ENCODE measurements at regions not wholly inside any gene's neighbourhood (a gene's known extent, or its start where the extent isn't known, plus 50 kb on each side); places are given as distances from the start of the nearest gene placed in this dataset.

GRCh38 chrX:82292803-82293202, 1090.9 kb downstream of the SH3BGRL start:
- no peaks in the 10 kb centered on the region for H3K9me3 ChIP-seq (ENCODE audit: control insufficient read depth in 2 of 3, low read length in 3 of 3)
- H3K27ac ChIP-seq (ENCODE audit: low read depth, low read length) = no peak overlapping the region
- Mint-ChIP-seq H3K36me3 (no peaks in the 10 kb centered on the region), H3K27me3 (no peaks in the 10 kb centered on the region), H3K4me1 (no peaks in the 10 kb centered on the region), H3K27ac (no peak overlapping the region), H3K4me3 (no peak overlapping the region), H3K9me3 (peaks cover 0 to 6% (median 0%) of the 10 kb centered on the region in 11 donors)
- H3K4me1 ChIP-seq (ENCODE audit: control insufficient read depth in 2 of 2, insufficient read depth in 2 of 2, low read length in 2 of 2) = no peaks in the 10 kb centered on the region
- no peak for DNase-seq
- H3K4me3 ChIP-seq (ENCODE audit: low read length) = no peak overlapping the region
- POLR2A ChIA-PET = no interaction called here
- CTCF ChIA-PET = no interaction called here
- intact Hi-C loops (cut with micrococcal nuclease) = no loop called here
- H3K36me3 ChIP-seq (ENCODE audit: control insufficient read depth in 2 of 3, insufficient read depth in 3 of 3, low read length in 3 of 3) = no peaks in the 10 kb centered on the region
- H3K27me3 ChIP-seq (ENCODE audit: control insufficient read depth in 2 of 2, insufficient read depth in 2 of 2, low read length in 2 of 2) = no peaks in the 10 kb centered on the region
- no peak for ATAC-seq

GRCh38 chrX:82320569-82320968, 1118.7 kb downstream of the SH3BGRL start:
- Histone ChIP-seq H3K27me3 (ENCODE audit: control insufficient read depth in 2 of 2, insufficient read depth in 2 of 2, low read length in 2 of 2) (no peaks in the 10 kb centered on the region), H3K4me1 (ENCODE audit: control insufficient read depth in 2 of 2, insufficient read depth in 2 of 2, low read length in 2 of 2) (no peaks in the 10 kb centered on the region), H3K9me3 (ENCODE audit: control insufficient read depth in 2 of 3, low read length in 3 of 3) (no peaks in the 10 kb centered on the region), H3K27ac (ENCODE audit: low read depth, low read length) (no peak overlapping the region), H3K4me3 (ENCODE audit: low read length) (no peak overlapping the region), H3K36me3 (ENCODE audit: control insufficient read depth in 2 of 3, insufficient read depth in 3 of 3, low read length in 3 of 3) (no peaks in the 10 kb centered on the region)
- Mint-ChIP-seq H3K36me3 (no peaks in the 10 kb centered on the region), H3K4me1 (no peaks in the 10 kb centered on the region), H3K27me3 (no peaks in the 10 kb centered on the region), H3K9me3 (no peaks in the 10 kb centered on the region), H3K27ac (no peak overlapping the region), H3K4me3 (no peak overlapping the region)
- ChIA-PET CTCF (no interaction called here), POLR2A (no interaction called here)
- ATAC-seq (no peak), DNase-seq (no peak)
- intact Hi-C loops (cut with micrococcal nuclease) = no loop called here

- DNase-seq (no peak), ATAC-seq (no peak)
- H3K36me3 Mint-ChIP-seq = no peaks in the 10 kb centered on the region
- no peaks in the 10 kb centered on the region for H3K36me3 ChIP-seq (ENCODE audit: control insufficient read depth in 2 of 3, insufficient read depth in 3 of 3, low read length in 3 of 3)
- no peaks in the 10 kb centered on the region for H3K4me1 Mint-ChIP-seq
- intact Hi-C loops (cut with micrococcal nuclease) = no loop called here
- H3K9me3 ChIP-seq (ENCODE audit: control insufficient read depth in 2 of 3, low read length in 3 of 3) = no peaks in the 10 kb centered on the region
- peaks cover 0 to 2% (median 0%) of the 10 kb centered on the region in 11 donors for H3K9me3 Mint-ChIP-seq
- H3K4me3 ChIP-seq (ENCODE audit: low read length) = no peak overlapping the region
- H3K4me3 Mint-ChIP-seq = no peak overlapping the region
- H3K27me3 Mint-ChIP-seq = no peaks in the 10 kb centered on the region
- H3K27ac ChIP-seq (ENCODE audit: low read depth, low read length) = no peak overlapping the region
- CTCF ChIA-PET = no interaction called here
- H3K27me3 ChIP-seq (ENCODE audit: control insufficient read depth in 2 of 2, insufficient read depth in 2 of 2, low read length in 2 of 2) = no peaks in the 10 kb centered on the region
- H3K27ac Mint-ChIP-seq = no peak overlapping the region
- H3K4me1 ChIP-seq (ENCODE audit: control insufficient read depth in 2 of 2, insufficient read depth in 2 of 2, low read length in 2 of 2) = no peaks in the 10 kb centered on the region
- POLR2A ChIA-PET = no interaction called here
Measured at GRCh38 chrX:82333575-82333974, 1131.7 kb downstream of the SH3BGRL start.

- H3K4me3 Mint-ChIP-seq = no peak overlapping the region
- Histone ChIP-seq H3K4me3 (ENCODE audit: low read length) (no peak overlapping the region), H3K27me3 (ENCODE audit: control insufficient read depth in 2 of 2, insufficient read depth in 2 of 2, low read length in 2 of 2) (no peaks in the 10 kb centered on the region), H3K27ac (ENCODE audit: low read depth, low read length) (no peak overlapping the region), H3K4me1 (ENCODE audit: control insufficient read depth in 2 of 2, insufficient read depth in 2 of 2, low read length in 2 of 2) (no peaks in the 10 kb centered on the region), H3K36me3 (ENCODE audit: control insufficient read depth in 2 of 3, insufficient read depth in 3 of 3, low read length in 3 of 3) (no peaks in the 10 kb centered on the region), H3K9me3 (ENCODE audit: control insufficient read depth in 2 of 3, low read length in 3 of 3) (no peaks in the 10 kb centered on the region)
- intact Hi-C loops (cut with micrococcal nuclease) = no loop called here
- no peaks in the 10 kb centered on the region for H3K4me1 Mint-ChIP-seq
- no peak for DNase-seq
- ATAC-seq = no peak
- POLR2A ChIA-PET = no interaction called here
- H3K27me3 Mint-ChIP-seq = no peaks in the 10 kb centered on the region
- H3K9me3 Mint-ChIP-seq = peaks cover 0 to 2% (median 0%) of the 10 kb centered on the region in 11 donors
- H3K27ac Mint-ChIP-seq = no peak overlapping the region
- no peaks in the 10 kb centered on the region for H3K36me3 Mint-ChIP-seq
- CTCF ChIA-PET = no interaction called here
Measured at GRCh38 chrX:82335772-82336171, 1133.9 kb downstream of the SH3BGRL start.

GRCh38 chrX:82342531-82342930, 1140.6 kb downstream of the SH3BGRL start:
- Histone ChIP-seq H3K27me3 (ENCODE audit: control insufficient read depth in 2 of 2, insufficient read depth in 2 of 2, low read length in 2 of 2) (no peaks in the 10 kb centered on the region), H3K36me3 (ENCODE audit: control insufficient read depth in 2 of 3, insufficient read depth in 3 of 3, low read length in 3 of 3) (no peaks in the 10 kb centered on the region), H3K4me3 (ENCODE audit: low read length) (no peak overlapping the region), H3K4me1 (ENCODE audit: control insufficient read depth in 2 of 2, insufficient read depth in 2 of 2, low read length in 2 of 2) (no peaks in the 10 kb centered on the region), H3K27ac (ENCODE audit: low read depth, low read length) (no peak overlapping the region), H3K9me3 (ENCODE audit: control insufficient read depth in 2 of 3, low read length in 3 of 3) (no peaks in the 10 kb centered on the region)
- no peaks in the 10 kb centered on the region for H3K4me1 Mint-ChIP-seq
- POLR2A ChIA-PET = no interaction called here
- H3K9me3 Mint-ChIP-seq = peaks cover 0 to 3% (median 0%) of the 10 kb centered on the region in 11 donors
- no peaks in the 10 kb centered on the region for H3K36me3 Mint-ChIP-seq
- DNase-seq = no peak
- H3K27me3 Mint-ChIP-seq = no peaks in the 10 kb centered on the region
- ATAC-seq = no peak
- intact Hi-C loops (cut with micrococcal nuclease) = no loop called here
- no peak overlapping the region for H3K27ac Mint-ChIP-seq
- H3K4me3 Mint-ChIP-seq = no peak overlapping the region
- CTCF ChIA-PET = no interaction called here

- ChIA-PET POLR2A (no interaction called here), CTCF (no interaction called here)
- H3K36me3 Mint-ChIP-seq = no peaks in the 10 kb centered on the region
- intact Hi-C loops (cut with micrococcal nuclease) = no loop called here
- H3K27me3 ChIP-seq (ENCODE audit: control insufficient read depth in 2 of 2, insufficient read depth in 2 of 2, low read length in 2 of 2) = no peaks in the 10 kb centered on the region
- DNase-seq (no peak), ATAC-seq (no peak)
- no peak overlapping the region for H3K4me3 Mint-ChIP-seq
- no peaks in the 10 kb centered on the region for H3K4me1 ChIP-seq (ENCODE audit: control insufficient read depth in 2 of 2, insufficient read depth in 2 of 2, low read length in 2 of 2)
- no peak overlapping the region for H3K4me3 ChIP-seq (ENCODE audit: low read length)
- H3K27ac ChIP-seq (ENCODE audit: low read depth, low read length) = no peak overlapping the region
- no peaks in the 10 kb centered on the region for H3K4me1 Mint-ChIP-seq
- H3K27me3 Mint-ChIP-seq = no peaks in the 10 kb centered on the region
- H3K9me3 ChIP-seq (ENCODE audit: control insufficient read depth in 2 of 3, low read length in 3 of 3) = no peaks in the 10 kb centered on the region
- no peak overlapping the region for H3K27ac Mint-ChIP-seq
- peaks cover 0 to 4% (median 0%) of the 10 kb centered on the region in 11 donors for H3K9me3 Mint-ChIP-seq
- no peaks in the 10 kb centered on the region for H3K36me3 ChIP-seq (ENCODE audit: control insufficient read depth in 2 of 3, insufficient read depth in 3 of 3, low read length in 3 of 3)
Measured at GRCh38 chrX:82362550-82362949, 1145.5 kb upstream of the POU3F4 start.

GRCh38 chrX:82362990-82363389, 1145.1 kb upstream of the POU3F4 start:
- DNase-seq (no peak), ATAC-seq (no peak)
- Histone ChIP-seq H3K4me1 (ENCODE audit: control insufficient read depth in 2 of 2, insufficient read depth in 2 of 2, low read length in 2 of 2) (no peaks in the 10 kb centered on the region), H3K27me3 (ENCODE audit: control insufficient read depth in 2 of 2, insufficient read depth in 2 of 2, low read length in 2 of 2) (no peaks in the 10 kb centered on the region), H3K4me3 (ENCODE audit: low read length) (no peak overlapping the region), H3K9me3 (ENCODE audit: control insufficient read depth in 2 of 3, low read length in 3 of 3) (no peaks in the 10 kb centered on the region), H3K36me3 (ENCODE audit: control insufficient read depth in 2 of 3, insufficient read depth in 3 of 3, low read length in 3 of 3) (no peaks in the 10 kb centered on the region), H3K27ac (ENCODE audit: low read depth, low read length) (no peak overlapping the region)
- H3K9me3 Mint-ChIP-seq = peaks cover 0 to 4% (median 0%) of the 10 kb centered on the region in 11 donors
- H3K36me3 Mint-ChIP-seq = no peaks in the 10 kb centered on the region
- intact Hi-C loops (cut with micrococcal nuclease) = no loop called here
- H3K27me3 Mint-ChIP-seq = no peaks in the 10 kb centered on the region
- H3K4me1 Mint-ChIP-seq = no peaks in the 10 kb centered on the region
- CTCF ChIA-PET = no interaction called here
- H3K27ac Mint-ChIP-seq = no peak overlapping the region
- POLR2A ChIA-PET = no interaction called here
- no peak overlapping the region for H3K4me3 Mint-ChIP-seq

Measured in naive thymus-derived CD4-positive, alpha-beta T cell (primary cell).